HL-60 (cell line): ENCODE measurements at regions not wholly inside any gene's neighbourhood (a gene's known extent, or its start where the extent isn't known, plus 50 kb on each side); places are given as distances from the start of the nearest gene placed in this dataset.

Source experiments
- CTCF ChIP-seq: IDR thresholded peaks from one replicate; pipeline ENCODE4 v1.5.1; 2011; ENCODE audit warnings: low read length, control low read depth, inconsistent platforms; ENCODE audit not compliant: insufficient read depth
- GABPA ChIP-seq: IDR thresholded peaks from 2 replicates; pipeline ENCODE4 v1.6.1; 2012; ENCODE audit warnings: low read depth
- POLR2AphosphoS5 ChIP-seq: IDR thresholded peaks from 2 replicates; pipeline ENCODE4 v1.6.1; 2012; ENCODE audit warnings: low read depth
- REST ChIP-seq: IDR thresholded peaks from 2 replicates; pipeline ENCODE4 v1.6.1; 2012; ENCODE audit warnings: low read depth; ENCODE audit not compliant: insufficient replicate concordance

- TF ChIP-seq CTCF (no peak), POLR2AphosphoS5 (no peak), GABPA (no peak), REST (no peak)
These were observed 122.6 kb upstream of the PLXNC1 start for GRCh38 chr12:94025756-94026155.
